Common myeloid progenitor, CD34-positive (primary cell): ENCODE measurements at regions not wholly inside any gene's neighbourhood (a gene's known extent, or its start where the extent isn't known, plus 50 kb on each side); places are given as distances from the start of the nearest gene placed in this dataset.

Experiments used
- CTCF ChIA-PET: fragments of 350-600 bp; sonication (Branson Sonifier 250); formaldehyde crosslinking; loops from one replicate; lab custom pipeline; 2021; ENCODE audit warnings: antibody characterized with exemption; lab: Charles Lee
- POLR2A ChIA-PET: fragments of 350-600 bp; sonication (Branson Sonifier 250); formaldehyde crosslinking; loops from one replicate; lab custom pipeline; 2021; ENCODE audit warnings: antibody characterized with exemption; lab: Charles Lee
- DNase-seq, 3 donors: peaks; one replicate each; pipeline versions ENCODE4 v3.0.0 to v3.0.0-alpha.2; 2013
- H3K27ac ChIP-seq, 2 experiments: 1 replicate in 1 of 2; 2 replicates in 1 of 2; pipeline ENCODE4 v1.7.0; 2013; ENCODE audit warnings: inconsistent platforms in 2 of 2, low read length in 2 of 2, mild to moderate bottlenecking in 2 of 2, low read depth in 1 of 2, moderate library complexity in 1 of 2; ENCODE audit not compliant: severe bottlenecking in 2 of 2, insufficient read depth in 1 of 2, poor library complexity in 1 of 2
- H3K27me3 ChIP-seq, 5 experiments: replicated peaks in 2 of 5; 1 replicate in 3 of 5; 2 replicates in 2 of 5; pipeline versions ENCODE4 v1.6.1 to v1.7.0; 2013; ENCODE audit warnings: low read length in 4 of 5, mild to moderate bottlenecking in 2 of 5, moderate library complexity in 2 of 5, inconsistent platforms in 1 of 5; ENCODE audit not compliant: insufficient read depth in 5 of 5, control insufficient read depth in 4 of 5
- H3K36me3 ChIP-seq, 4 experiments: 1 replicate in 2 of 4; 2 replicates in 2 of 4; pipeline versions ENCODE4 v1.6.1 to v1.7.0; 2013; ENCODE audit warnings: low read length in 3 of 4, control low read depth in 1 of 4, mild to moderate bottlenecking in 1 of 4; ENCODE audit not compliant: control insufficient read depth in 4 of 4, insufficient read depth in 4 of 4
- H3K4me1 ChIP-seq, 4 experiments: 1 replicate in 3 of 4; 2 replicates in 1 of 4; pipeline versions ENCODE4 v1.6.1 to v1.7.1; 2013; ENCODE audit warnings: low read length in 3 of 4, mild to moderate bottlenecking in 3 of 4, control low read depth in 1 of 4, inconsistent platforms in 1 of 4, moderate library complexity in 1 of 4; ENCODE audit not compliant: control insufficient read depth in 4 of 4, insufficient read depth in 4 of 4; ENCODE audit errors: control extremely low read depth in 1 of 4
- H3K4me3 ChIP-seq, 7 experiments: 1 replicate in 4 of 7; 2 replicates in 3 of 7; pipeline versions ENCODE4 v1.5.1 to v1.7.0; 2013; ENCODE audit warnings: mild to moderate bottlenecking in 7 of 7, low read length in 6 of 7, moderate library complexity in 6 of 7, inconsistent platforms in 2 of 7, low read depth in 2 of 7, control low read depth in 1 of 7; ENCODE audit not compliant: insufficient read depth in 4 of 7, control insufficient read depth in 1 of 7; ENCODE audit errors: extremely low read depth in 1 of 7
- H3K9me3 ChIP-seq, 5 experiments: 1 replicate in 4 of 5; 2 replicates in 1 of 5; pipeline versions ENCODE4 v1.6.1 to v1.7.1; 2013; ENCODE audit warnings: low read length in 4 of 5, mild to moderate bottlenecking in 2 of 5, inconsistent platforms in 1 of 5, low read depth in 1 of 5, moderate library complexity in 1 of 5; ENCODE audit not compliant: control insufficient read depth in 4 of 5, insufficient read depth in 2 of 5; ENCODE audit errors: control extremely low read depth in 1 of 5
- WGBS: methylation state at CpG from one replicate; pipeline ENCODE4 v1.1.5; 2013; ENCODE audit not compliant: insufficient coverage; 5-methylcytosine and 5-hydroxymethylcytosine counted together

- POLR2A ChIA-PET = no interaction called here
- Histone ChIP-seq H3K36me3 (no peaks in the 10 kb centered on the region), H3K27ac (no peak overlapping the region), H3K4me3 (no peak overlapping the region), H3K27me3 (no peaks in the 10 kb centered on the region), H3K9me3 (no peaks in the 10 kb centered on the region), H3K4me1 (no peaks in the 10 kb centered on the region)
- DNase-seq = no peak
- CTCF ChIA-PET = no interaction called here
- no CpG with 5 or more reads among the region's 3 CpGs for WGBS
Measured at GRCh38 chr21:22136740-22137139, 1138.5 kb downstream of the NCAM2 start.

- ChIA-PET CTCF (no interaction called here), POLR2A (no interaction called here)
- DNase-seq = no peak
- Histone ChIP-seq H3K27me3 (no peaks in the 10 kb centered on the region), H3K27ac (no peak overlapping the region), H3K36me3 (no peaks in the 10 kb centered on the region), H3K9me3 (no peaks in the 10 kb centered on the region), H3K4me1 (no peaks in the 10 kb centered on the region), H3K4me3 (no peak overlapping the region)
- 96% methylated on average over 7 of the region's 18 CpGs for WGBS
Measured at GRCh38 chr21:22138297-22139016, 1140.2 kb downstream of the NCAM2 start.

- no CpG with 5 or more reads among the region's 3 CpGs for WGBS
- CTCF ChIA-PET = no interaction called here
- no peak overlapping the region for H3K27ac ChIP-seq
- H3K36me3 ChIP-seq = no peaks in the 10 kb centered on the region
- H3K27me3 ChIP-seq = no peaks in the 10 kb centered on the region
- H3K4me1 ChIP-seq = no peaks in the 10 kb centered on the region
- DNase-seq = no peak
- POLR2A ChIA-PET = no interaction called here
- H3K9me3 ChIP-seq = peaks cover 0 to 5% (median 0%) of the 10 kb centered on the region in 5 experiments
- H3K4me3 ChIP-seq = no peak overlapping the region
Measured at GRCh38 chr21:22145545-22145944, 1147.3 kb downstream of the NCAM2 start.

GRCh38 chr21:22154579-22155274 is 1156.5 kb downstream of the NCAM2 start:
- DNase-seq = no peak
- Histone ChIP-seq H3K27me3 (no peaks in the 10 kb centered on the region), H3K27ac (no peak overlapping the region), H3K4me3 (no peak overlapping the region), H3K9me3 (no peaks in the 10 kb centered on the region), H3K4me1 (no peaks in the 10 kb centered on the region), H3K36me3 (no peaks in the 10 kb centered on the region)
- POLR2A ChIA-PET = no interaction called here
- CTCF ChIA-PET = interaction anchor here (0.9 kb wide), 1 partner anchor 15 kb away, joined by 3 read pairs; no protein-coding TSS in a partner anchor

- ChIA-PET CTCF (no interaction called here), POLR2A (no interaction called here)
- H3K27ac ChIP-seq = no peak overlapping the region
- H3K9me3 ChIP-seq = no peaks in the 10 kb centered on the region
- H3K27me3 ChIP-seq = no peaks in the 10 kb centered on the region
- H3K36me3 ChIP-seq = no peaks in the 10 kb centered on the region
- no peak for DNase-seq
- H3K4me1 ChIP-seq = no peaks in the 10 kb centered on the region
- no peak overlapping the region for H3K4me3 ChIP-seq
Measured at GRCh38 chr21:22164912-22165311, 1166.7 kb downstream of the NCAM2 start.

- H3K27ac ChIP-seq = no peak overlapping the region
- no peak overlapping the region for H3K4me3 ChIP-seq
- no peaks in the 10 kb centered on the region for H3K4me1 ChIP-seq
- ChIA-PET POLR2A (no interaction called here), CTCF (no interaction called here)
- no peaks in the 10 kb centered on the region for H3K9me3 ChIP-seq
- no peak for DNase-seq
- no peaks in the 10 kb centered on the region for H3K36me3 ChIP-seq
- no peaks in the 10 kb centered on the region for H3K27me3 ChIP-seq
- no CpG with 5 or more reads among the region's 1 CpG for WGBS
Measured at GRCh38 chr21:22174746-22175145, 1176.5 kb downstream of the NCAM2 start.

GRCh38 chr21:22189278-22189677 is 1191.1 kb downstream of the NCAM2 start:
- CTCF ChIA-PET = no interaction called here
- WGBS = 94% methylated on average over 2 of the region's 6 CpGs

More at GRCh38 chr21:22189278-22189677, 1191.1 kb downstream of the NCAM2 start:
- Histone ChIP-seq H3K27me3 (no peaks in the 10 kb centered on the region), H3K27ac (no peak overlapping the region), H3K4me3 (no peak overlapping the region), H3K9me3 (no peaks in the 10 kb centered on the region), H3K36me3 (no peaks in the 10 kb centered on the region), H3K4me1 (no peaks in the 10 kb centered on the region)
- POLR2A ChIA-PET = no interaction called here
- no peak for DNase-seq
